OCI-LY7 (cell line): ENCODE measurements at regions not wholly inside any gene's neighbourhood (a gene's known extent, or its start where the extent isn't known, plus 50 kb on each side); places are given as distances from the start of the nearest gene placed in this dataset.

Experiments used
- BruUV-seq: library from RNA; stranded (reverse); fragments of 400-500 nt; replicated peaks from 2 replicates; lab custom pipeline; 2021; lab: Mats Ljungman, UMichigan
- CTCF ChIA-PET: fragments of 300-600 bp; sonication (Branson Sonifier 250); formaldehyde crosslinking; loops from one replicate; lab custom pipeline; 2022; ENCODE audit warnings: antibody characterized with exemption; ENCODE audit not compliant: unreplicated experiment; lab: Charles Lee
- POLR2A ChIA-PET: fragments of 300-600 bp; sonication (Branson Sonifier 250); formaldehyde crosslinking; loops from one replicate; lab custom pipeline; 2022; ENCODE audit warnings: antibody characterized with exemption; lab: Charles Lee
- DNase-seq: peaks from one replicate; pipeline ENCODE4 v3.0.0-alpha.2; 2015; ENCODE audit warnings: low spot score
- H2AFZ ChIP-seq: fragments of 200-600 bp; sonication (generic), shearing (Covaris generic); 2 replicates; pipeline ENCODE4 v1.6.1; 2014; ENCODE audit warnings: mild to moderate bottlenecking, antibody characterized with exemption, low read length, moderate library complexity
- H3K27ac ChIP-seq: fragments of 200-600 bp; sonication (generic); 2 replicates; pipeline ENCODE4 v1.5.1; 2014; ENCODE audit warnings: mixed run types, low read depth, mild to moderate bottlenecking, moderate library complexity, low read length, inconsistent platforms; ENCODE audit not compliant: poor library complexity, severe bottlenecking
- H3K36me3 ChIP-seq: fragments of 200-600 bp; sonication (generic); 2 replicates; pipeline ENCODE4 v1.6.1; 2014; ENCODE audit warnings: mild to moderate bottlenecking, antibody characterized with exemption, low read length, moderate library complexity, mixed read lengths; ENCODE audit not compliant: insufficient read depth
- H3K4me1 ChIP-seq: fragments of 200-600 bp; sonication (generic); 2 replicates; pipeline ENCODE4 v1.5.1; 2014; ENCODE audit warnings: mild to moderate bottlenecking, low read length; ENCODE audit not compliant: insufficient read depth, poor library complexity, severe bottlenecking
- H3K4me2 ChIP-seq: fragments of 200-600 bp; sonication (generic); 2 replicates; pipeline ENCODE4 v1.6.1; 2014; ENCODE audit warnings: mild to moderate bottlenecking, low read length
- H3K4me3 ChIP-seq: fragments of 200-600 bp; sonication (generic); 2 replicates; pipeline ENCODE4 v1.5.1; 2014; ENCODE audit warnings: mild to moderate bottlenecking, low read depth, low read length; ENCODE audit not compliant: poor library complexity, severe bottlenecking
- H3K79me2 ChIP-seq: fragments of 200-600 bp; sonication (generic); 2 replicates; pipeline ENCODE4 v1.6.1; 2016; ENCODE audit warnings: low read depth, mild to moderate bottlenecking, low read length, moderate library complexity, mixed read lengths; ENCODE audit not compliant: insufficient read depth
- H3K9me2 ChIP-seq: fragments of 200-600 bp; sonication (generic); 2 replicates; pipeline ENCODE4 v1.6.1; 2016; ENCODE audit warnings: mild to moderate bottlenecking, low read length, mixed read lengths; ENCODE audit not compliant: insufficient read depth
- H3K9me3 ChIP-seq: fragments of 200-600 bp; sonication (generic); 2 replicates; pipeline ENCODE4 v1.6.1; 2014; ENCODE audit warnings: mild to moderate bottlenecking, mixed run types, low read length, mixed read lengths
- H4K20me1 ChIP-seq: fragments of 200-600 bp; sonication (generic); 2 replicates; pipeline ENCODE4 v1.6.1; 2014; ENCODE audit warnings: mild to moderate bottlenecking, antibody characterized with exemption, low read length, moderate library complexity, mixed read lengths; ENCODE audit not compliant: insufficient read depth
- CTCF ChIP-seq: fragments of 200-600 bp; sonication (generic); conservative IDR thresholded peaks from 2 replicates; pipeline ENCODE4 v1.5.1; 2014; ENCODE audit warnings: mild to moderate bottlenecking, antibody characterized with exemption, low read length, moderate library complexity, mixed read lengths
- EZH2phosphoT487 ChIP-seq: fragments of 200-600 bp; sonication (generic); IDR thresholded peaks from 2 replicates; pipeline ENCODE4 v1.6.1; 2018; ENCODE audit warnings: low read depth, borderline replicate concordance, mild to moderate bottlenecking, mixed run types, antibody characterized with exemption, low read length, moderate library complexity, mixed read lengths
- intact Hi-C: fragments of 100-400 bp; cut with micrococcal nuclease; formaldehyde crosslinking; loops from one replicate; pipeline ENCODE4 v1.10.0; 2022; ENCODE audit not compliant: unreplicated experiment

GRCh38 chr2:102939207-102939606, 177.4 kb downstream of the TMEM182 start:
- Histone ChIP-seq H3K27ac (no peak overlapping the region), H3K9me2 (no peaks in the 10 kb centered on the region), H3K79me2 (no peaks in the 10 kb centered on the region), H3K36me3 (no peaks in the 10 kb centered on the region), H3K4me3 (no peak overlapping the region), H3K4me1 (no peaks in the 10 kb centered on the region), H2AFZ (no peak overlapping the region), H3K4me2 (no peak overlapping the region), H4K20me1 (no peaks in the 10 kb centered on the region), H3K9me3 (no peaks in the 10 kb centered on the region)
- no peak for DNase-seq
- BruUV-seq, result no TSS peak
- TF ChIP-seq CTCF (no peak), EZH2phosphoT487 (no peak)
- CTCF ChIA-PET, result no interaction called here
- intact Hi-C loops, result no loop called here
- POLR2A ChIA-PET, result interaction anchor here (0.7 kb wide), 1 partner anchor 11 kb away, joined by 3 read pairs; no protein-coding TSS in a partner anchor

- BruUV-seq, result no TSS peak
- Histone ChIP-seq H3K9me2 (no peaks in the 10 kb centered on the region), H4K20me1 (no peaks in the 10 kb centered on the region), H2AFZ (no peak overlapping the region), H3K79me2 (no peaks in the 10 kb centered on the region), H3K27ac (no peak overlapping the region), H3K4me3 (no peak overlapping the region), H3K36me3 (no peaks in the 10 kb centered on the region), H3K9me3 (no peaks in the 10 kb centered on the region), H3K4me2 (no peak overlapping the region), H3K4me1 (no peaks in the 10 kb centered on the region)
- no peak for DNase-seq
- intact Hi-C loops, result no loop called here
- TF ChIP-seq EZH2phosphoT487 (no peak), CTCF (no peak)
- ChIA-PET POLR2A (interaction anchor here (1.1 kb wide), 1 partner anchor 13 kb away, joined by 3 read pairs; no protein-coding TSS in a partner anchor), CTCF (no interaction called here)
These were observed 178.9 kb downstream of the TMEM182 start for GRCh38 chr2:102940684-102941083.

GRCh38 chr2:102942107-102942506, 180.3 kb downstream of the TMEM182 start:
- no peak overlapping the region for H3K27ac ChIP-seq
- H4K20me1 ChIP-seq, result no peaks in the 10 kb centered on the region
- TF ChIP-seq CTCF (no peak), EZH2phosphoT487 (no peak)
- no peaks in the 10 kb centered on the region for H3K36me3 ChIP-seq
- BruUV-seq, result no TSS peak
- H3K4me2 ChIP-seq, result no peak overlapping the region
- intact Hi-C loops, result no loop called here
- ChIA-PET POLR2A (no interaction called here), CTCF (no interaction called here)
- no peaks in the 10 kb centered on the region for H3K79me2 ChIP-seq
- no peaks in the 10 kb centered on the region for H3K9me2 ChIP-seq
- no peak overlapping the region for H3K4me3 ChIP-seq
- no peaks in the 10 kb centered on the region for H3K9me3 ChIP-seq
- H3K4me1 ChIP-seq, result no peaks in the 10 kb centered on the region
- DNase-seq, result no peak
- no peak overlapping the region for H2AFZ ChIP-seq
